GM12873 (cell line): ENCODE measurements at regions not wholly inside any gene's neighbourhood (a gene's known extent, or its start where the extent isn't known, plus 50 kb on each side); places are given as distances from the start of the nearest gene placed in this dataset.

Experiments used
- TF ChIP-seq, protein P1 (sequence below): IDR thresholded peaks from 2 replicates; pipeline ENCODE4 v1.5.1; 2012; ENCODE audit warnings: low read depth, mild to moderate bottlenecking, moderate library complexity, low read length, control low read depth; ENCODE audit not compliant: insufficient read depth; ENCODE audit errors: missing control alignments

DNA sequence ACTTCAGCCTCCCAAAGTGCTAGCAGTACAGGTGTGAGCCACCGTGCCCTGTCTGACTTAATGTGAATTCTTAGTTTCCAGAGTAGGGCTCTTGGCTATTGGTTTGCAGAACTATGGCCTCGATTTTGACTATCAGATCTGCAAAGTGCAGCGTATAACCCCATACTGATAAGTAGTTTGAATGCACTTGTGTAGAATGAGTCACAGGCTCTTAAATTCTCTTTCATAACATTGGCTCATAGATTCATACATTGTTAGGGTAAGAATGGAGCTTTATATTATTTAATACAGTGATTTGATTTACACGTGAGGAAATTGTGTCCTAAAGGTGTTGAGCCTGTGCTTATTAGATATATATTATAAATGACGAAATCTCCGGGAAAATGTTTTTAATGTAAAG is 109.9 kb downstream of the ZPLD1 start:
- TF ChIP-seq, protein P1, sequence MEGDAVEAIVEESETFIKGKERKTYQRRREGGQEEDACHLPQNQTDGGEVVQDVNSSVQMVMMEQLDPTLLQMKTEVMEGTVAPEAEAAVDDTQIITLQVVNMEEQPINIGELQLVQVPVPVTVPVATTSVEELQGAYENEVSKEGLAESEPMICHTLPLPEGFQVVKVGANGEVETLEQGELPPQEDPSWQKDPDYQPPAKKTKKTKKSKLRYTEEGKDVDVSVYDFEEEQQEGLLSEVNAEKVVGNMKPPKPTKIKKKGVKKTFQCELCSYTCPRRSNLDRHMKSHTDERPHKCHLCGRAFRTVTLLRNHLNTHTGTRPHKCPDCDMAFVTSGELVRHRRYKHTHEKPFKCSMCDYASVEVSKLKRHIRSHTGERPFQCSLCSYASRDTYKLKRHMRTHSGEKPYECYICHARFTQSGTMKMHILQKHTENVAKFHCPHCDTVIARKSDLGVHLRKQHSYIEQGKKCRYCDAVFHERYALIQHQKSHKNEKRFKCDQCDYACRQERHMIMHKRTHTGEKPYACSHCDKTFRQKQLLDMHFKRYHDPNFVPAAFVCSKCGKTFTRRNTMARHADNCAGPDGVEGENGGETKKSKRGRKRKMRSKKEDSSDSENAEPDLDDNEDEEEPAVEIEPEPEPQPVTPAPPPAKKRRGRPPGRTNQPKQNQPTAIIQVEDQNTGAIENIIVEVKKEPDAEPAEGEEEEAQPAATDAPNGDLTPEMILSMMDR, result no peak

DNA sequence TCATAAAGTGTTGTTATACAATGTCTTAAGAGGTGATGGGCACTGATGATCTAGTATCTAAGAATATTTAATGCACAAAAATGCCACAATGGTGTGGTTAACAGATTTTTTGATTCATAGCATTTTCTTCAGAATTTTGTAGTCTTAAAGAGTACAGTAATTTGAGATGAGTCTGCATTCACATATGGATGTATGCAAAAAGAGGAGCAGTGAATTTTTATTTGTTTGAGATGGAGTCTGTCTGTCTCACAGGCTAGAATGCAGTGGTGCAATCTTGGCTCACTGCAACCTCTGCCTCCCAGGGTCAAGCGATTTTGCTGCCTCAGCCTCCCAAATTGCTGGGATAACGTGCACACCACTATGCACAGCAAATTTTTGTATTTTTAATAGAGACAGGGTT is 110.5 kb downstream of the ZPLD1 start:
- TF ChIP-seq, protein P1, result no peak

DNA sequence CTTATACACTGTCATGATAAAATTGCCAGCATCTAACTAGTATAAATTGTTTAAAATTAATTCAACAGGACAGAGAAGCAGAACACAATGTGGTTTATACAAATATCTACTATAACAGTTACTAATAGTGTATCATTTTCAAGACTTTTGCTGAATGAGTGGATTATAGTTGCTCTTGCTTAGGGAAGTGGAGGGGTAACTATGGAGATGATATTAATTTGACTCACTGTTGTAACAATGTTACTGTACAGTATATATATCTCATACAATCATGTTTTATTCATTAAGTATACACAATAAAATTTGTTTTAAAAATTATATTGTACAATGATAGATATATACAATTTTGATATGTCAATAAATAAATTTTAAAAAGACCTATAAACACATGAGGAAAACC is 119.1 kb downstream of the ZPLD1 start:
- TF ChIP-seq, protein P1, result no peak

DNA sequence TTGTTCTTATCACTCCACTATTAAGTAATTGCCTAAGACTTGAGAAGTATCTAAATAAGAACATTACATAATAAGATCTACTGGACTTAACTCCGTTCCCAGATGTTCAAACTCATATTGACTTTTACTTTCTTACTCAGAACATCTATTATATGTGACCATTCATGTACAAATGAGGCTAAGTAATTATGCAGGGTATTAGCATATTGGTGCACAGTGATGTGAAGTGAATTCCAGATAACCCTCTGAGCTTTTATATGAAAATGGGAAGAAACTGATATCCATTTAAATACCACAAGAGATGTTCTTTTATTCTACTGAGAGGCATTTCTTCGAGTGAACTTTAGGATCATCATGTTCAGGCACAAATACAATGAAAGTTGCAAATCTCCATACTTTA is 135.7 kb downstream of the ZPLD1 start:
- TF ChIP-seq, protein P1, result no peak

DNA sequence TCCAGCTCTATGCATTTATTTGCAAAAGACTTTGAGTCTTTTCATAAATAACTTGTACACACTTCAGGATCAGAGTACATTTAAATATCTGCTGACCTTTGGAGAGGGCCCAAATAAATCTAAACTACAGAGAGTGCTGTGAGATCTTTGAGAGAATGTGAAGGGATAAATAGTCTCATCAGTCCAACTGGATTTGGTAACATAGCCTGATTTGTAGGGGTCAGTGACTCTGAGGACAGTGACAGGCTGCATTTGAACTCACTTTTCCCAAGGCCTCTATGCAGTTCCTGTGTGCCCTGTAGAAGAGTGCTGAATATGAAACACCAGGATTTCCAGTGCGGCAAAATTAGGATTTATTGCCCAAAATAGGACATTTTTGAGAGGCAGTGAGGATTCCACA is 136.2 kb downstream of the ZPLD1 start:
- TF ChIP-seq, protein P1, result no peak

DNA sequence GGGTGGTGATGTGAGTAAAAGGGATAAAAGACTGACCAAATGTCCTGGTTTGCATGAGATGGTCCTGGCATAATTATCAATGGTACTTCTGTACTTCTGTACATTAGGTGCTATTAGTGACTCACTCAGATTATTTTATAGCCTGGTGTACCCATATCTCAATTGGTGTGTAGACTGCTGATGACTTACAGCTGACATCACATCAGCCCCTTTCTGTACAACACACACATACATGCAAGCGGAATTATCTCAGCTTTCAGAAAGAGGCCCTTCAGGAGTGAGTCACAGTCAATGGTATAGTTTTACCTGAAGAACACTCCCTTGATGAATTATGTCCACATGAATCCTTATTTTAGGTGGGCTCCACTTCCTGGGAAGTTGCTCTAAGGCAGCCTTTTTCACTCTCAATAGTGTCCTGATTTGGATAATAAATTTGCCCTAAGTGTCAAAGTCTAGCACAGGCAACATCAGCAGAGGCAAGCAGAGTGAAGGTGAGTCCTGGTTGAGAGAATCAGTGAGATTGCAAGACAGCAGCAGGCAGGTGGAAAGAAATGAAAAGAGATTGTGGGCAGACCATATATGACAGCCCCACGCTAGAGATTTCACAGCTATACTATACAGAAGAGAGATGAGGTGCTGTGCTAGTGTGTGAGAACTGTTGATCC is 137.0 kb downstream of the ZPLD1 start:
- TF ChIP-seq, protein P1, result no peak

DNA sequence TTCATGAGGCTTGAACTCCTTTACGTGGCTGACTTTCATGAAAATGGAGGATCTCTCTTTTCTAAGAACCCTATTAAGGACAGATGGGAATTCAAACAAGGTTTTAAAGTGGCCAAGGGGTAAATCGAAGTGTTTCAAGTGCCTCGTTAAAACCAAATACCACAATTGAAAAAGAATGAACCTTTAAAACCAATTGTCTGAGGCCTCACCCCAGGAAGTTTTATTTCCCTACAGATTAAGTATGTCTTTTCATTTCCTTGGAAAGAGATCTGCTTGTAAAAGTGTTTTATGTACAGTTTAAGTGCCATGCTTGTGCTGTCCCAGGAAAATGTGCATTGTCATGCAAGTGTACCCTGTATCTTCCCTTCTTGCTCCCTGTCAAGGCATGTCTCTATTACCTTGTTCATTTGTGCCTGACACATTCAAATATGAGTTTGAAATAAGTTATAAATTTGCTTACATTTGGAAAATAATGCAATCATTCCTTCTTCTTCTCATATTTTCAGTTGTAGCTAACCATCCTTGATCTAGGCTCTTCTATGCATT is 138.7 kb downstream of the ZPLD1 start:
- TF ChIP-seq, protein P1, result no peak
